NT2/D1 (cell line): ENCODE measurements at regions not wholly inside any gene's neighbourhood (a gene's known extent, or its start where the extent isn't known, plus 50 kb on each side); places are given as distances from the start of the nearest gene placed in this dataset.

Experiments used
- YY1 ChIP-seq: IDR thresholded peaks from 2 replicates; pipeline ENCODE4 v1.6.1; 2011; ENCODE audit not compliant: insufficient read length, insufficient read depth
- ZNF274 ChIP-seq: IDR thresholded peaks from 2 replicates; pipeline ENCODE4 v1.6.1; 2011; ENCODE audit warnings: mild to moderate bottlenecking, low read depth, low read length

- TF ChIP-seq ZNF274 = no peak
- TF ChIP-seq YY1 = no peak
Measured at GRCh38 chr2:239780236-239780994, 244.7 kb downstream of the NDUFA10 start.
